ENCODE measurements at regions not wholly inside any gene's neighbourhood (a gene's known extent, or its start where the extent isn't known, plus 50 kb on each side); places are given as distances from the start of the nearest gene placed in this dataset.

DNA sequence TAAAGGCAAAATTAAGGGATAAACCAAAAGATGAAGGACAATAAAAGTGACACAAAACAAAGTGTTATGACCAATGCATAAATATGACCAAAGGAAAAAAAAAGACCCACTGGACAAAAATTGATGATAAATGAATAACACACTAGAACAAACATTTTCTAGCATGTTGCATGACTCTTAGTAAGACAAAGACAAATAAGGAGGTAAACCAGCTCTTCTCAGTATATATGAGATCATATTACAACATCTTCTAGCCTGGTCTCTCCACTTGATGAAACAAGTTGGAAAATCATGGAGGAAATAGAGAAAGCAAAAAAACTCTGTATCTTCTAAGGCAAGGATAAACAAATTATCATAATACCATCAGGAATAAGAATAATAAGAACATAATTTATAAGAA is 163.9 kb upstream of the GBE1 start:
- no peaks in the 10 kb centered on the region for H3K27me3 ChIP-seq (ENCODE audit: control insufficient read depth in 2 of 2, insufficient read depth in 2 of 2, low read length in 2 of 2)
- H4K20me1 ChIP-seq (replicated peaks; ENCODE audit: control insufficient read depth, insufficient read depth, low read length) = no peaks in the 10 kb centered on the region
- ATAC-seq (no peak), DNase-seq (ENCODE audit: extremely low read depth in 1 of 4, low spot score in 3 of 4) (no peak), FAIRE-seq (no peak)
- POLR2A ChIA-PET = no interaction called here
- in situ Hi-C loops (cut with MboI) (no loop called here), intact Hi-C loops (cut with micrococcal nuclease) (no loop called here)
- H2AFZ ChIP-seq (ENCODE audit: low read depth, low read length) = no peak overlapping the region
- BruUV-seq (replicated peaks) = no TSS peak
- no peaks in the 10 kb centered on the region for H3K36me3 ChIP-seq (ENCODE audit: control insufficient read depth, insufficient read depth, low read length)
- no peaks in the 10 kb centered on the region for H3K9me3 ChIP-seq (replicated peaks; ENCODE audit: control insufficient read depth, insufficient read depth, low read depth, low read length)
- no peak overlapping the region for H3K4me2 ChIP-seq (ENCODE audit: insufficient read depth, low read length)
- no peak overlapping the region for H3K4me3 ChIP-seq
- no peaks in the 10 kb centered on the region for H3K9me1 ChIP-seq (ENCODE audit: control insufficient read depth, insufficient read depth, low read length)
- no peaks in the 10 kb centered on the region for H3K79me2 ChIP-seq (ENCODE audit: control insufficient read depth, insufficient read depth, low read length)
- H3K9ac ChIP-seq (ENCODE audit: insufficient read depth in 1 of 2, low read depth in 2 of 2, low read length in 2 of 2) = no peak overlapping the region
- H3K27ac ChIP-seq (ENCODE audit: extremely low read depth, low read depth, low read length) = no peak overlapping the region
- CTCF ChIA-PET (ENCODE audit: low intra/inter-chr PET ratio) = no interaction called here
- H3K4me1 ChIP-seq (replicated peaks in 1 of 2; ENCODE audit: control insufficient read depth in 2 of 2, insufficient read depth in 2 of 2, low read length in 2 of 2) = no peaks in the 10 kb centered on the region
- no peak for TF ChIP-seq MAFK (IDR thresholded peaks at IDR 0.05; ENCODE audit: low read length)
- no peak for TF ChIP-seq MCM2 (IDR thresholded peaks at IDR 0.05; ENCODE audit: low read depth)
- TF ChIP-seq RFX1 (IDR thresholded peaks at IDR 0.05) = no peak
- no peak for TF ChIP-seq ADNP (tag; IDR thresholded peaks at IDR 0.05)
- TF ChIP-seq TCF7 (IDR thresholded peaks at IDR 0.05; ENCODE audit: borderline replicate concordance) = no peak
- TF ChIP-seq, protein P1, sequence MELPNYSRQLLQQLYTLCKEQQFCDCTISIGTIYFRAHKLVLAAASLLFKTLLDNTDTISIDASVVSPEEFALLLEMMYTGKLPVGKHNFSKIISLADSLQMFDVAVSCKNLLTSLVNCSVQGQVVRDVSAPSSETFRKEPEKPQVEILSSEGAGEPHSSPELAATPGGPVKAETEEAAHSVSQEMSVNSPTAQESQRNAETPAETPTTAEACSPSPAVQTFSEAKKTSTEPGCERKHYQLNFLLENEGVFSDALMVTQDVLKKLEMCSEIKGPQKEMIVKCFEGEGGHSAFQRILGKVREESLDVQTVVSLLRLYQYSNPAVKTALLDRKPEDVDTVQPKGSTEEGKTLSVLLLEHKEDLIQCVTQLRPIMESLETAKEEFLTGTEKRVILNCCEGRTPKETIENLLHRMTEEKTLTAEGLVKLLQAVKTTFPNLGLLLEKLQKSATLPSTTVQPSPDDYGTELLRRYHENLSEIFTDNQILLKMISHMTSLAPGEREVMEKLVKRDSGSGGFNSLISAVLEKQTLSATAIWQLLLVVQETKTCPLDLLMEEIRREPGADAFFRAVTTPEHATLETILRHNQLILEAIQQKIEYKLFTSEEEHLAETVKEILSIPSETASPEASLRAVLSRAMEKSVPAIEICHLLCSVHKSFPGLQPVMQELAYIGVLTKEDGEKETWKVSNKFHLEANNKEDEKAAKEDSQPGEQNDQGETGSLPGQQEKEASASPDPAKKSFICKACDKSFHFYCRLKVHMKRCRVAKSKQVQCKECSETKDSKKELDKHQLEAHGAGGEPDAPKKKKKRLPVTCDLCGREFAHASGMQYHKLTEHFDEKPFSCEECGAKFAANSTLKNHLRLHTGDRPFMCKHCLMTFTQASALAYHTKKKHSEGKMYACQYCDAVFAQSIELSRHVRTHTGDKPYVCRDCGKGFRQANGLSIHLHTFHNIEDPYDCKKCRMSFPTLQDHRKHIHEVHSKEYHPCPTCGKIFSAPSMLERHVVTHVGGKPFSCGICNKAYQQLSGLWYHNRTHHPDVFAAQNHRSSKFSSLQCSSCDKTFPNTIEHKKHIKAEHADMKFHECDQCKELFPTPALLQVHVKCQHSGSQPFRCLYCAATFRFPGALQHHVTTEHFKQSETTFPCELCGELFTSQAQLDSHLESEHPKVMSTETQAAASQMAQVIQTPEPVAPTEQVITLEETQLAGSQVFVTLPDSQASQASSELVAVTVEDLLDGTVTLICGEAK (IDR thresholded peaks at IDR 0.05) = no peak
- TF ChIP-seq, protein P1 (CRISPR knock-in tag; IDR thresholded peaks at IDR 0.05) = no peak
- TF ChIP-seq TAF9B (IDR thresholded peaks at IDR 0.05; ENCODE audit: partially characterized antibody) = no peak
- TF ChIP-seq FOXA3 (CRISPR knock-in tag; conservative IDR thresholded peaks at IDR 0.05 in 1 of 2, IDR thresholded peaks at IDR 0.05 in 1 of 2) = no peak
- no peak for TF ChIP-seq POLR2G (IDR thresholded peaks at IDR 0.05; ENCODE audit: low read depth, low read length)
- no peak for TF ChIP-seq RBM39 (optimal IDR thresholded peaks at IDR 0.05; ENCODE audit: low read depth, low read length)
- no peak for TF ChIP-seq ZFPM2 (CRISPR knock-in tag; IDR thresholded peaks at IDR 0.05)
- TF ChIP-seq CBFA2T2 (conservative IDR thresholded peaks at IDR 0.05) = no peak
- TF ChIP-seq TRIM24 (IDR thresholded peaks at IDR 0.05) = no peak
- no peak for TF ChIP-seq PTBP1 (IDR thresholded peaks at IDR 0.05; ENCODE audit: low read depth, low read length)
- TF ChIP-seq SMARCB1 (IDR thresholded peaks at IDR 0.05; ENCODE audit: insufficient read length, low read depth) = no peak
- no peak for TF ChIP-seq ZBTB1 (CRISPR knock-in tag; IDR thresholded peaks at IDR 0.05; ENCODE audit: borderline replicate concordance, low read depth)
- no peak for TF ChIP-seq CBX3 (IDR thresholded peaks at IDR 0.05; ENCODE audit: borderline replicate concordance in 1 of 2, low read length in 2 of 2)
- no peak for TF ChIP-seq CAMTA2 (CRISPR knock-in tag; conservative IDR thresholded peaks at IDR 0.05)
